ENCODE measurements at regions not wholly inside any gene's neighbourhood (a gene's known extent, or its start where the extent isn't known, plus 50 kb on each side); places are given as distances from the start of the nearest gene placed in this dataset.

DNA sequence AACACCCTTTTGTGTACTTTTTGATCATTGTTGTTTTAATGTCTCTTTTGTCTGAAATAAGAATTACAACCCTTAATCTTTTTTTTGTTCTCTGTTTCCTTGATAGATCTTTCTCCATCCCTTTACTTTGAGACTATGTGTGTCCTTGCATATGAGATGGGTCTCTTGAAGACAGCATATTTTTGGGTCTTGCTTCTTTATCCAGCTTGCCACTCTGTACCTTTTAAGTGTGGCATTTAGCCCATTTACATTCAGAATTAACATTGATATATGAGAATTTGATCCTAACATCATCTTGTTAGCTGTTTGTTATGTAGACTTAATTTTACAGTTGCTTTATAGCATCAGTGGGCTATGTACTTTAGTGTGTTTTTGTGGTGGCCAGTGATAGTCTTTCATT is 382.5 kb downstream of the MED10 start:
- no peak for TF ChIP-seq EZH2 (IDR thresholded peaks at IDR 0.05; ENCODE audit: insufficient read depth, poor library complexity, severe bottlenecking)
- no peak for DNase-seq
- H3K9me3 ChIP-seq (ENCODE audit: low read depth), result no peaks in the 10 kb centered on the region
- H2AFZ ChIP-seq, result no peak overlapping the region
- H3K36me3 ChIP-seq (ENCODE audit: low read depth), result no peaks in the 10 kb centered on the region
- no peaks in the 10 kb centered on the region for H3K27me3 ChIP-seq (replicated peaks; ENCODE audit: insufficient read depth)
- H3K79me2 ChIP-seq (ENCODE audit: insufficient read depth), result no peaks in the 10 kb centered on the region
- no peaks in the 10 kb centered on the region for H3K4me1 ChIP-seq (ENCODE audit: insufficient read depth)
- H3K4me2 ChIP-seq (ENCODE audit: unreplicated experiment), result no peak overlapping the region
- no peaks in the 10 kb centered on the region for H3F3A ChIP-seq (ENCODE audit: insufficient read depth)
- no peaks in the 10 kb centered on the region for H3K9me2 ChIP-seq (ENCODE audit: insufficient read depth)
- H4K20me1 ChIP-seq (ENCODE audit: insufficient read depth), result no peaks in the 10 kb centered on the region
- H3K9ac ChIP-seq, result no peak overlapping the region
- in situ Hi-C loops (cut with MboI), result no loop called here
- H3K4me3 ChIP-seq, result no peak overlapping the region
- no peak overlapping the region for H3K27ac ChIP-seq

DNA sequence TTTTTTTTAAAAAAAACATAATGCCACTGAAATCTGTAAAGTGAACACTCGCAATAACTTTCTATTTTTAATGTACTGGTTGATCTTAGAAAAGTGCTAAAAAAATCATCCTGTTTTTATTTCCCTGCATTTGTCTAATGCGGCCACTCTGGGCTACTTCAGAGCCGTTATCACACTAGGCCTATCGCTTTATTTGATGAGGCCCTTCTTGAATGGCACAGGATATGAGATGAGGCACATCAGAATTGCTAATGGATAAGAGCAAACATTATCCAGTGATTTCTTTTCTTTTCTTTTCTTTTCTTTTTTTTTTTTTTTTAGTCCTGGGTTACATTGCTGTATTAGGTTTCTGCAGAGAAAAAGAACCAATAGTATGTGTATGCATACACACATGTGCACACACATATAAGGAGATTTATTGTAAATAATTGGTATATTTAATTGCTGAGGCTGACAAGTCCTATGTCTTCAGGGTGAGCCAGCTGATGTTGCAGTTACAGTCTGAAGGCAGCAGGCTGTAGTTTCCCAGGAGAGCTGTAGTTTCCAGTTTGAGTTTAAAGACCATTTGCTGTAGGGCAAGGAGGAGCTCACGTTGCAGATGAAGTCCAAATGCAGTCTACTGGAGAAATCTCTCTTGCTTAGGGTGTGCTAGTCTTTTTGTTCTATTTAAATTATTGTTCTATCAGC is 391.7 kb downstream of the MED10 start:
- H3K9ac ChIP-seq, result no peak overlapping the region
- H4K20me1 ChIP-seq (ENCODE audit: insufficient read depth), result no peaks in the 10 kb centered on the region
- H3K9me2 ChIP-seq (ENCODE audit: insufficient read depth), result no peaks in the 10 kb centered on the region
- DNase-seq, result no peak
- no peaks in the 10 kb centered on the region for H3K36me3 ChIP-seq (ENCODE audit: low read depth)
- in situ Hi-C loops (cut with MboI), result no loop called here
- no peak for TF ChIP-seq EZH2 (IDR thresholded peaks at IDR 0.05; ENCODE audit: insufficient read depth, poor library complexity, severe bottlenecking)
- no peak for TF ChIP-seq EZH2phosphoT487 (IDR thresholded peaks at IDR 0.05; ENCODE audit: insufficient read depth, low read depth)
- H3K79me2 ChIP-seq (ENCODE audit: insufficient read depth), result no peaks in the 10 kb centered on the region
- no peak overlapping the region for H3K27ac ChIP-seq
- no peaks in the 10 kb centered on the region for H3K4me1 ChIP-seq (ENCODE audit: insufficient read depth)
- H3F3A ChIP-seq (ENCODE audit: insufficient read depth), result no peaks in the 10 kb centered on the region
- no peaks in the 10 kb centered on the region for H3K9me3 ChIP-seq (ENCODE audit: low read depth)
- no peak overlapping the region for H2AFZ ChIP-seq
- H3K27me3 ChIP-seq (replicated peaks; ENCODE audit: insufficient read depth), result no peaks in the 10 kb centered on the region
- WGBS, 2 experiments (ENCODE audit: low coverage in 1 of 2, low lambda C conversion rate in 2 of 2, missing lambda C conversion rate in 2 of 2), result 17 to 23% methylated on average over 5 of the region's 5 CpGs
- H3K4me2 ChIP-seq (ENCODE audit: unreplicated experiment), result no peak overlapping the region
- no peak overlapping the region for H3K4me3 ChIP-seq

DNA sequence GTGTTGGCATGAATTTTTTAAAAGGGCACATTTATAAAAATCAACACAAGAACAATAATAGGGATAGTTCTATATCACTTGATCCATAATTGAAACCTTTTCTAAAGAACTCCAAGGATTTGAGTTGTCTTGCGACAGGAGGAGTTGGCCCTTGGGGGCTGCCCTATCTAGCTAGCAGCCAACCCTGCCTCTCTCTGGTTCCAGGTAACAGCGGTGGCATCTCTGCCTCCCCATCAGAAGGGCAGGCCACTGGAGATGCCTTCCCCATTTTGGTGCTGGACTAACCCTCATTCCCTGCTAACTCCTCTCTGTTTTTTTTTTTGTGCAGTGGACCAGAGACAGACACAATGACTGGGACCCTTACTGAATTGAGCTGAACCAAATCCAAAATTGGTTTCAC is 393.0 kb downstream of the MED10 start:
- Histone ChIP-seq H3K27ac (no peak overlapping the region), H3K9me3 (ENCODE audit: low read depth) (no peaks in the 10 kb centered on the region), H3K9me2 (ENCODE audit: insufficient read depth) (no peaks in the 10 kb centered on the region), H3K27me3 (replicated peaks; ENCODE audit: insufficient read depth) (no peaks in the 10 kb centered on the region), H3K36me3 (ENCODE audit: low read depth) (no peaks in the 10 kb centered on the region), H3K4me3 (no peak overlapping the region), H3K4me2 (ENCODE audit: unreplicated experiment) (no peak overlapping the region), H3K4me1 (ENCODE audit: insufficient read depth) (no peaks in the 10 kb centered on the region), H2AFZ (no peak overlapping the region), H4K20me1 (ENCODE audit: insufficient read depth) (no peaks in the 10 kb centered on the region), H3K9ac (no peak overlapping the region), H3F3A (ENCODE audit: insufficient read depth) (no peaks in the 10 kb centered on the region), H3K79me2 (ENCODE audit: insufficient read depth) (no peaks in the 10 kb centered on the region)
- no peak for DNase-seq
- TF ChIP-seq EZH2phosphoT487 (IDR thresholded peaks at IDR 0.05; ENCODE audit: insufficient read depth, low read depth), result no peak
- no peak for TF ChIP-seq EZH2 (IDR thresholded peaks at IDR 0.05; ENCODE audit: insufficient read depth, poor library complexity, severe bottlenecking)
- 28 to 39% methylated on average over 2 of the region's 2 CpGs for WGBS, 2 experiments (ENCODE audit: low coverage in 1 of 2, low lambda C conversion rate in 2 of 2, missing lambda C conversion rate in 2 of 2)
- in situ Hi-C loops (cut with MboI), result no loop called here

DNA sequence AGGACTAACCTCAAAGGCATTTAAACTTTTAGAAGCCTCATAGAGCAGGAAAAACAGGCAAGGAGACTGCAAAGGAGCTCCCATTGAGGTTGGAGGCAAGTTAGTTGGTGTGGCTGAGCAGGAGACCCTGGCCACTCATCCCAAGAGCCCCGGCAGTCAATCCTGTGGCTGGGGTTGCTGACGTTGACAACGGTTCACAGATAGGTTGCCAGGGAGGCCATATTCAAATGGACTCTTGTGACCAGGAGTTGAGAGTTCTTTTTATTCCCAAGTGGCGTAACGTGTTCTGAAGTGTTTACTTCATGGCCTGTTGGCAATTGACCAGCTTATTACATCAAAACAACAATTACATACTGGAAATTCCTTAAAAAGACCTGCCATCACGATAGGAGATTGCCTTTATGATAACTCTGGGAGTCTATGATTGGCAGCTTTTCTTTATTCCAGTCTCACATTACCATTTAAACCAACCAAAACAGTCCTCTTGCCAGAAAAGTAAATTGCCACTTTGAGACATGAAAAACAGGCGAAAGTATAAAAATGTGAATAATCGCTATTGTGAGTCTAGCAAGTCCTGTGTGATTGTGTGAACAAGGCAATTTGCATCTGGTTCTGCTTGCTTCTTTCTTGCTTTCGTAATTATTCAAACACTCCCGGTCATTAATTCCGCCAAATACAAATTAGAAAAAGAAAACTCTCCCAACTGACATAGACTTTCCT is 394.9 kb downstream of the MED10 start:
- H3K27me3 ChIP-seq (replicated peaks; ENCODE audit: insufficient read depth), result no peaks in the 10 kb centered on the region
- no peaks in the 10 kb centered on the region for H3K36me3 ChIP-seq (ENCODE audit: low read depth)
- H3K79me2 ChIP-seq (ENCODE audit: insufficient read depth), result no peaks in the 10 kb centered on the region
- 30 to 31% methylated on average over 11 of the region's 11 CpGs for WGBS, 2 experiments (ENCODE audit: low coverage in 1 of 2, low lambda C conversion rate in 2 of 2, missing lambda C conversion rate in 2 of 2)
- no peaks in the 10 kb centered on the region for H3K9me3 ChIP-seq (ENCODE audit: low read depth)
- no peak for DNase-seq
- no peaks in the 10 kb centered on the region for H3K9me2 ChIP-seq (ENCODE audit: insufficient read depth)
- no peaks in the 10 kb centered on the region for H3F3A ChIP-seq (ENCODE audit: insufficient read depth)
- no peaks in the 10 kb centered on the region for H4K20me1 ChIP-seq (ENCODE audit: insufficient read depth)
- no peak overlapping the region for H3K9ac ChIP-seq
- no peak overlapping the region for H3K4me3 ChIP-seq
- no peak overlapping the region for H3K4me2 ChIP-seq (ENCODE audit: unreplicated experiment)
- H3K27ac ChIP-seq, result no peak overlapping the region
- H3K4me1 ChIP-seq (ENCODE audit: insufficient read depth), result no peaks in the 10 kb centered on the region
- H2AFZ ChIP-seq, result no peak overlapping the region
- in situ Hi-C loops (cut with MboI), result no loop called here
- TF ChIP-seq EZH2 (IDR thresholded peaks at IDR 0.05; ENCODE audit: insufficient read depth, poor library complexity, severe bottlenecking), result no peak
- TF ChIP-seq EZH2phosphoT487 (IDR thresholded peaks at IDR 0.05; ENCODE audit: insufficient read depth, low read depth), result no peak

Measured in GM23248 (cell line).